GM21723 (cell line): ENCODE measurements at regions not wholly inside any gene's neighbourhood (a gene's known extent, or its start where the extent isn't known, plus 50 kb on each side); places are given as distances from the start of the nearest gene placed in this dataset.
"Not testable (repeated sequence)": the region's sequence is repeated elsewhere in the genome, so short reads cannot be mapped to it uniquely, and the experiment has no call there.

Experiments used
- ATAC-seq: cut with Tn5 transposase; IDR thresholded peaks from one replicate; pipeline ENCODE4 v1.9.1; 2021; ENCODE audit warnings: mild to moderate bottlenecking, moderate library complexity; ENCODE audit not compliant: unreplicated experiment

DNA sequence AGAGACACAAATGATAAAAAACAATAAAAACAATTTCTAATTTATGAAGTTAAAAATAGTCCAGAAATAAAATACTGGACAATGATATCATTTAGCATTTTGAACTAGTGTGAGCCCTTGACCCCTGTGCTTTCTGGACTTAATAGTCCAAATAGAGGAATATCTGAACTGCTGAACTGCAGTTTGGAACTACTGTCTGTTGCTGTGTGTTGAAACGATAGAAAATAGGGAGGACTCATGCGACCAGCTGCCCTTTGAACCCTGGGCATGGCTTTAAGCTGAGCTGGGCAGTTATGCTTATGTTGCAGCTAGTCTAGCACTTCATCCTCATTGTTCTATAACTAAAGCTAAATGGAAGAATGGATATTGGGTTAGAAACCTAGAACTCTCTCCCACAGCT, 99.5 kb downstream of the FMR1NB start:
- no peak for ATAC-seq

DNA sequence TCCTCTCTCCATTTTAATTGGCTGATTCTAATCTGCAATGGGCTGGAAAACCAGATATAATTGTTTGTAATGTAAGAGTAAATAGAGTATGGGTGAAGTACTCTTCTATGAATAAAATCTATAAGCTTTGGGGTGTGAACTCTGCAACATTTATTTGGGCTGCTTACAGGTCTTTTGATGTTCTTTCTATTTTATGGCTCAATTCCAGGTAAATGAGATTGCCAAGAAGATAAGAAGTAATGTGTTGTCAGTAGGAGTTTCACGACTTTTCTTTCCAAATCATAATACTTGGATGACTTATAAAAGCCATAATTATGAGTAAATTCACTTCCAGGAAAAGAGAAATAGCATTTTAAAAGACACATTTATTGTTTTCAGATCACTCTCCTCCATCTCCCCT, 103.5 kb downstream of the FMR1NB start:
- no peak for ATAC-seq

DNA sequence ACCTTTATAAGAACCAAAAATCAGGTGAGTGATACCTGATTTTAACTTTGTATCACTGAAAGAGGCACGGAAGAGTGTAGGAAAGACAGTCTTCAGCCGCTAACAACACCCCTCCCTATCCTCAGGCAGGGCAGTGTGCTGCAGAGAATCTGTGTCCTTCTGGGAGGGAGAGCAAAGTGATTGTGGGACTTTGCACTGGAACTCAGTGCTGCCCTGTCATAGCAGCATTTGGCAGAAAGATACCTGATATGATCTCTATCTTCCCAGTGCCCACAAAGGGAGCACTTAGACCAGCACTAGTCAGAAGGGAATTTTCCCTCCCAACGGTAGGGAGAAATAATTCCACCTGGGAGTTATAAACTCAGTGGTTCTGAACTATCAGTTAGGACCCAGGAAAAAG, 139.0 kb downstream of the FMR1NB start:
- ATAC-seq = no peak

DNA sequence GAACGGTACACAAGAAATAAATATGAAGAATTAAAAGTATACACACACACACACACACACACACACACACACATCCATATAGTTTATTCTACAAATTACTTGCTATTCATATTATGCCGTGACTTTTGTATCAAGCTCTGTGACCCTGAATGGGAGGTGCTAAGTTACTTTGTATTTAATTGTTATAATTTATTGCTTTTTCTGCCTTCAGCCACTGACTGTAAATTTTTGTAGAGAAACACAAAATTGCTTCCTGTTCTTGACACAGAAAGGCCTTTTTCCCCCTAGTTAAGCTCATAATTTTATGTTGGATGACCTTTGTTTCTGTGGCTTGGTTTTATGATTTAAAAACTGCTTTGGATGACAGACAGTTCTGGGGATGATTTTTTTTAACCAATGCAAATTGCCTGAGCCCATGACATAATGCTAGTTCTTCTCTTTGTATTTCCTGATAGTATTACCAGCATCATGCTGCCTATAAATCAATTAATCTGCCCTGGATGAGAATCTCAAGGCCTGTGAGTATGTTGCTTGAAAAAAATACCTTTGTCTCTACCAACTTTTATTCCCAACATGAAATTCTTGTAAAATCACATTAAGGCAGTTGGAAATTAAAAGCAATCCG, 140.0 kb downstream of the FMR1NB start:
- ATAC-seq = no peak

DNA sequence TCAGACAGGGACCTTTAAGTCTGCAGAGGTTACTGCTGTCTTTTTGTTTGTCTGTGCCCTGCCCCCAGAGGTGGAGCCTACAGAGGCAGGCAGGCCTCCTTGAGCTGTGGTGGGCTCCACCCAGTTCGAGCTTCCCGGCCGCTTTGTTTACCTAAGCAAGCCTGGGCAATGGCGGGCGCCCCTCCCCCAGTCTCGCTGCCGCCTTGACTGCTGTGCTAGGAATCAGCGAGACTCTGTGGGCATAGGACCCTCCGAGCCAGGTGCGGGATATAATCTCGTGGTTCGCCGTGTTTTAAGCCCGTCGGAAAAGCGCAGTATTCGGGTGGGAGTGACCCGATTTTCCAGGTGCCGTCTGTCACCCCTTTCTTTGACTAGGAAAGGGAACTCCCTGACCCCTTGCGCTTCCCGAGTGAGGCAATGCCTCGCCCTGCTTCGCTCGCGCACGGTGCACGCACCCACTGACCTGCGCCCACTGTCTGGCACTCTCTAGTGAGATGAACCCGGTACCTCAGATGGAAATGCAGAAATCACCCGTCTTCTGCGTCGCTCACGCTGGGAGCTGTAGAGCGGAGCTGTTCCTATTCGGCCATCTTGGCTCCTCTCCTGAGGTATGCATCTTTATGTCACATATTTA, 147.9 kb downstream of the FMR1NB start:
- ATAC-seq = not testable (repeated sequence)

DNA sequence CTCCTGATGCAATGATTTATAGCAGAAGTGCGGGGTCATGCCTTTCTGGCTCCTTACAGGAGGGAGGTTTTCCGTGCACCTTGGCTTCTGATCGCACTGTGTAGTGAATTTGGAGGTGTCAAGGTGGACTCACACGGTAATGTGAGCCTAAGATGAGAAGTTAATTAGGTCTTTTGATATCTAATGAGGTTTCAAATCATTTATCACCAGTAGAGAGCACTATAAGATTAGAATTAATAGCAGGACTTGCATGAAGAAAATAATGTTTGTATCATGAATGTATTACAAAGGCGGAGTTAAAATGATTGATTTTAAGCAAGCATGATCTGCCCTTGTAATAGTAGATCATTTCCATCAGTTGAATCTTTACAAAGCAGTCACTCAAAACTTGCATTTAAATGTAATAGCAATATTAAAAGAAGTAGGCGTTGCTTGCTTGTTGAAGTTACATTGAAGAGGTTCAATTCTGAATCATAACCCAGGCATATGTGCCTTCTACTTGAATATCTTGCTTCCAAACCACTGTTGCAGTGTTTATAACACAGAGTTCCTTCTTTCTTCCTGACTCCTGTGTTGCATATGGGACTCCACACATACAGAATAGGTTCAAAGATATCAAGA, 152.1 kb downstream of the FMR1NB start:
- no peak for ATAC-seq

DNA sequence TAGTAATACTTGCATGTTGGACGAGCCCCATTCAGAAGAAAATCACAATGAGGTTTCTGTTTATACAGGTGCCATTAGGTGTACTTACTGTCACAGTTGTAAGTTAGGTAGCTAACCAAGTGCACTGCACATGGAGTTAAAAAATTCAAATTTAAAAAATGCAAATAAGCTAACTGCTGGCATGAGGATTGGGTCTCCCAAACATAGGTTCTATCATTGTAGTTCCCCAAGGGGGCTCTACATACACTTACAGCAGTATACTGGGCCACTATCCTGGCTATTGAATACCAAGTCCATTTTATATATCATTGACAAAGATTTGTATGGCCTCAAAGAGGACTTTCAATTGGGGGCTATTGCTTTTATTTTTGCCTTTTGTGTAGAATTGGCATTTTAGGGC, 153.4 kb downstream of the FMR1NB start:
- ATAC-seq = no peak

DNA sequence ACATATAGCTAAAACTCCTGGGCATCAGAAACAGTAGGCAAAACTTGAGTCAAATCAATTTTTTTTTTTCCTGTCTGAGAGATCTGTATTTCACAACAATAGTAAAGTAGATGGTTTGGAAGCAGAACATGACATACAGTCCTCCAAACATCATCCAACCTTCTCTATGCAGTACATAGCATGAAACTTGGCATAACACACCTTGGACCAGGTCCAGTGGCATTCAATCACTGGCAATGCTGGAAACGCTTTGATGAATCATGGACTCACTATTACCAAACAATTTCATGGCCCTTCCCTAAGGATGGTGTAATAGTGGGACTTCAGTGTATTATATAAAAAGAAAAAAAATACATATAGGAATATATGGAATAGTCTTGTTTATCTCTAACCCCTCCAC, 154.6 kb downstream of the FMR1NB start:
- ATAC-seq = no peak

DNA sequence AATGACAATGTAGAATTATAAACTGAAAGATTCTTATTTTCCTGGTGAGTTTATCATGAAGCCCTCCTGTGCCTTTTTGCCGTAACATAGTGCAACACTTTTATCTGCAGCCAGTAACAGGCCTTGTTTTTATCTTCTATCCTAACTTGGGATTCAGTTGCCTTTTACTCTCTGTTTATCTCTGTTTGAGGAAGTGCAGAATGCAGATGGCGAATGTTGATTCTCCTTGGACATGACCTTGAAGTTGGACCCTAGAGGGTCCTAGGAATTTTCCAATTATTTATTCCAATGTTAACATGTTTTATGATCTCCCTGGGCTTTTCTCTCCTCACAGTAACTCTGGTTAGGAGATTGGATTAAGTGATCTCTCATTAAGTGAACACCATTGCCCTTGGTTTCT, 165.0 kb downstream of the FMR1NB start:
- ATAC-seq = no peak

DNA sequence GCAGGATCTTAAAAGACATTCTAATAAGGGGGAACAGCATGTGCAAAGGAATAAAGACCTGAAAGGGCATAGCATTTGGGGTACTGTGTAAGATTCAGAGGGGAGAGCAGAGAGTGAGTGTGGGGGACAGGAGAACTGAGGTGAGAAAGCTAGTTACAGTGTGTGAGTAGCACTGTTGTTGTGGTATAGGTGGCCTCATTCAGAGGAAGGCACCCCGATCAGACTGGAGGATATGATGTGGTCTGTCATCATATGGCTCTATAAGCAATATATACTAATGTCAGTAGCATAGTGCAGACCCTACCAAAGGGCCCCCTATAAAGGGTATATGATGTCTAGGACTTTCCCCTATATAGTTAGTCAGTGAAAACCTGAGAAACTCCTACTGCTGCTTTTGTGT, 175.8 kb downstream of the FMR1NB start:
- no peak for ATAC-seq

DNA sequence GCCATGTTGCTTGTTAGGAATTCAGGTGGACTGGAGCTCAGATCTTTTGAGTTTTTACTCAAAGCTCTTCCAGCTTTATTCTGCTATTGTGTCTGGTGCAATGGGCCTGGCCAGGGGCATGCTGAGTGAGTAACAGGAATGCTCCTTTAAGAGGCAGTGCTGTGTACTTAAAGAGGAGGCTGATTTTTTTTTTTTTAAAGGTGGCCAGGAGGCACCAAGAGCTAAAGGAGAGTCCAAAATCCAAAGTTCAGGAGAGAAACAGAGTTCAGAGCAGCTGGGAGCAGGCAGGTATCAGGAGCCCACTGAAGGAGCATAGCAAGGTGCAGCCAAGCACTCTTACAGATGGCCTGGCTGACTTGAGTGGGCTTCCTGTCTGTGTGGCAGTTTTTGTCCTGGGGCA, 178.7 kb downstream of the FMR1NB start:
- no peak for ATAC-seq

DNA sequence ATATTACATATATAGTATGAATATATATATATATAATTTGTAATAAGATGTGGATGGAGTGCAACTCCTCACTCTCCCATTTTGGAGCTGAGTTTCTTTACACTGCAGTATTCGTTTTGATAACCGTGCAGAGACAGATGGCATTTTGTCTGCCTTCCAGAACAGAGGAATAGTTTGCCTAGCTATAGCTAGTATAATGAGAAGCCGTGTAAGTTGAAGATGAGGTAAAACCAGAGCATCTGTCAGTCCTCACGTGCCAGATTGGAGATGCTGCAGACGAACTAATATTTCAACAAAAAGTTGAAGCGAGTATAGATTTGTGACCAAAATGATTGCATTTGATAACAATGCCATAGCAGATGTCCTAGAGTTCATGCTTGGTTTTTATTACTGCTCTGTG, 180.6 kb downstream of the FMR1NB start:
- no peak for ATAC-seq

DNA sequence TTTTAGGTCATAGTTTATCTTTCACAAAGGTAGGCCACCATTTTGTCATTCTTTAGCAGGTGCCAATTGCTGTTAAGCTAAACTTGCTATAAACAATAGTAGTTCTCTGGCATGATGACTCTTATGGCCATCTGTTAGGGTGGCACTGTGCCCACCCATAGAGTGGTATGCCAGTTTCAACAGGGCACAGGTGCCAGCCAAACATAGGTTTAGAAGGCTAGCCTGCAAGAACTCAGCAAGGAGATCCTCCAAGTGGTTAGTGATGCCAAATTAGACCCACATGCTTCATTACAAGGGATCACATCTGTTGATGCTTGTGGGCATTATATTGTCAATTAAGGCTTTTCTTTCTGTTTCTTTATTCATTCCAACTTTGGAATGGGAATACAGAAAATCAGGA, 204.5 kb downstream of the FMR1NB start:
- no peak for ATAC-seq

DNA sequence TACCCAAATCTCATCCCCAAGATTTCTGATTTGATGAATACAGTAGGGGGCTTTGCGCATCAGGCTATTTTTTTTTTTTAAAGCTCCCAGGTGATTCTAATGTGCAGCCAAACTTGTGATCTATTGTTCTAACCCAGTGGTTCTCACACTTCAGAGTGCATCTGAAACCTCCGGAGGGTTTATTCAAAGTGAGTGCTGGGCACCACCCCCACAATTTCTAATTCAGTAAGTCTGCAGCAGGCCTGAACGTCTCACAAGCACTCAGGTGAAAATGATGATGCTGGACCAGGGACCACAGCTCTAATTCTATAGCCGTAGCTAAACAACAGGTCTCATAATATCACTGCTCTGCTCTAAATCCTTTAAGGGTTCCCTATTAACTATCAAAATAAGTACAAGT, 211.4 kb downstream of the FMR1NB start:
- no peak for ATAC-seq

DNA sequence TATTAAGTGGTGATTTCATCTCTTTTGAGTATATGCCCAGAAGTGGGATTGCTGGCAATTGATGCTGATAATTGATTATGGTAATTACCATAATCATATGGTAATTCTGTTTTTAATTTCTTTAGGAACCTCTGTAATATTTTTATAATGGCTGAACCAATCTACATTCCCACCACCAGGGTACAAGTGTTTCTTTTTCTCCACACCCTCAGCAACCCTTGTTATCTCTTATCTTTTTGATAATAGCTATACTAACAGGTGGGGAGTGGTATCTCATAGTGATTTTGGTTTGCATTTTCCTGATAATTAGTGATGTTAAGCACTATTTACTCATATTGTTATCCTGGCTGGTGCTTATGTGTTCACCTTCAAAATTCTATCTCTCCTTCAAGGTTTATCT, 212.6 kb downstream of the FMR1NB start:
- ATAC-seq = no peak

DNA sequence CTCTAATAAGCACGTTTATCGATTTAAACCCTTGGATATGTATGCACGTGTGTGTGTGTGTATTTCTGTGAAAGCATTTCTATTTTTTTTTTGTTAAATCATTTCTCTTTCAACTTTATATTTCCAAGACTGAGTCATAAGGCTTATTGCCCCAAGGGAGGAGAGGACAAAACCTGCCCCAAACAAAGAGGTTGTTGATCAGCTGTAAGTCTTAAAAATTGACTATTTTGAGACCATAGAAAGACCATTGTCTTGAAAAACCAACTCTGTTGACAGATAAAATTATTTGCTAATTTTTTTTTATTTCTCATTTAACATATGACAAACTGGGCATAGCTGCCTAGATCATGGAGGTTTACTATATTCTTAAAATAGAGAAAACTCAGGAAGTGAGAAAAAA, 222.4 kb downstream of the FMR1NB start:
- no peak for ATAC-seq

DNA sequence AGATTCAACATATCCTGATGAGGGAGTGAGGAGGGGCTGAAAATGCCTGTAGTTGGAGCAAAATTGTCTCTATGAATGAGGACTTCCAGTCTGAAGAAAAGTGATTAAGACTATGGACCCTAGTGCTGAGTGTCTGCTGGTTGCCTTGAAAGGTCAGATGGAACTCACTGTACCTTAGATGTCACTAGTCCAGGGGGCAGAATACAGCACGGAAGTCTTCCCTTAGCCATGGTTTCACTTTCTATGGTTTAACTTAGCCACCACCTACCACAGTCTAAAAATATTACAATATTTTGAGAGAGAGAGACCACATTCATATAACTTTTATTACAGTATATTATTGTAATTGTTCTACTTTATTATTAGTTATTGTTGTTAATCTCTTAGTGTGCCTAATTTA, 223.1 kb downstream of the FMR1NB start:
- ATAC-seq = no peak

DNA sequence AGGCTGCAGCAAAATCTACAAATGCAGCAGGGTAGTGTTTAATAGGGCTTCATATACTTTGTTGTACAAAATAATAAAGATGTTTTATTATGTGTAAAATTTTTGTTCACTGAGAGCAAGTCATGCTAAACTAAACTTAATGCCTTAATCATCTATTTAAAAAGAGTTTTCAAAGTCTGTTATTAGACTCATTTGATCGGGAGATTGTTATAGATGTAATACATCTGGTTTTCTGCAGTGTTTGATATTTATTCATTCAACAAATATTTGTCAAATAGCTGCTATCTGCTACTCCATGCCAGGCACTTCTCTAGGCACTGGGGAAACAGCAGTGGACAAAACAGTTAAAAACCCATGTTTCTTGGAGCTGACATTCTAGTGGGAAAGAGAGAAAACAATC, 233.6 kb downstream of the FMR1NB start:
- ATAC-seq = no peak

DNA sequence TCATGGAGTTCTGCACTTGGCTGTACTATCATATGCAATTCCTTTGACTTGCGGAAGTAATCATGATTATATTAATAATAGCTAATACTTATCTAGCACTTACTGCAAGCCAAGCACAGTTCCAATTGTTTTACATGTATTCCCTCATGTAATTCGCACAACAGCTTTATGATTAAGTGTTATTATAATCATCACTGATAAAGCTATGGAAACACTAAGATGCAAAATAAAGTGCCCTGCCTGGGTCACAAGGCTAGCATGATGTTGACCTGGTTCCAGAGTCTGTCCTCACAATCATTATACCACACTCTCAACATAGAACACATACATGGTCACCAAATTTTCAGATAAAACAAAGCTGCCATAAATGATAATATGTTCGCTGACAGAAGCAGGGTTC, 234.6 kb downstream of the FMR1NB start:
- no peak for ATAC-seq

DNA sequence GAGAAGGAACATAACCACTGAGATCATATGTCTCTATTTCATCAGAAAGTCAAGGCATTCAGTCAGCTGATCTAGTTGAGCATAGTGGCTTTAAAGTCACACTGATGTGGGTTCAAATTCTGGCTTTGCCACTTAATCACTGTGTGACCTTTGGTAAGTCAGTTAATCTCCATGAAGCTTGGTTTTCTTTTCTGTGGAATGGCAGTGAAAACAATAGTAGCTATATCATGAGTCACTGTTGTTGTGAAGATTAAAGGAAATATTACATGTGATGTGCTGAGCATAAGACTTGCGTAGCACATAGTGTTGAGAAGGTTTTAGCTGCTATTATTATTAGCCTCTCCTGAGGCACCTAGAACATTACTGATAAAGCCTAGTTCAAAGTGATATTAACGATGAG, 242.2 kb downstream of the FMR1NB start:
- ATAC-seq = no peak

DNA sequence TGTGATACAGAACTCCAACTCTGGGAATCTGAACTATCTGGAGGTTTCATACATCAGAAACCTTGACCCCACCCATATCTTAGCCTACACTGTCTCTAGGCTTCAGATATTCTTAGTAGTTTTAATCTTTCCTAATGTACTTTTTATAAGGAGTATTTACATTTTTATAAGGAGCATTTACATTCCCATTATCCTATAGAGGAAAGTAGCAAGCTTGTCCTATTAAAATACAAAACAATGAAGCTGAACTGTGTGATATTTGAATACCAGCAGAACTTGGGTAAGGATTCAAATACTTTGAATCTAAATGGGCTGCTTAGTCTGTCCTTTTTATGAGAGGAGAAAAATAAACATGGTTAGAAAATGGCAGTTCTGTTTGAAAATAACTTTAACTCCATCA, 247.4 kb downstream of the FMR1NB start:
- no peak for ATAC-seq

DNA sequence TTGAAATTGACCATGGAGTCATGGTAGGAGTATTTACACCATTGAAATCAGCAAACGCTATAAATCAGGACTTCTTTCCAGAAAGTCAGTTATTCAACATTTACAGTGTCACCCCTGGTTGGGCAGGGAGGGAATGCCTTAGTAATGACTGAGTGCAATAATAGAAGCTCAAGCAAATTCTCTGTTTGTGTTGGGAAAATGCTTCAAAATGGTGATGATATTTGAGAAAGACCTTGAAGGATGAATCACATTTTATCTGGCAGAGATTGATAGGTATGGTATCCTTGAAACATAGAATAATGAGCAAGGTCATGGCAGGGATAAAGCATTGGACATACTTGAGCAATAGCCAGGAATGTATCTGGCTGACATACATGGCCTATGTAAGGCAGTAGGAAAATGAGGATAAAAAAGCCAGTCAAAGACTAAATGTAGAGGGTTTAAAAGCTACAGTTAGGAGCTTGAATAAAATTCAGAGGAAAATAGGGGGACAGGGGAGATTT, 248.7 kb downstream of the FMR1NB start:
- no peak for ATAC-seq

DNA sequence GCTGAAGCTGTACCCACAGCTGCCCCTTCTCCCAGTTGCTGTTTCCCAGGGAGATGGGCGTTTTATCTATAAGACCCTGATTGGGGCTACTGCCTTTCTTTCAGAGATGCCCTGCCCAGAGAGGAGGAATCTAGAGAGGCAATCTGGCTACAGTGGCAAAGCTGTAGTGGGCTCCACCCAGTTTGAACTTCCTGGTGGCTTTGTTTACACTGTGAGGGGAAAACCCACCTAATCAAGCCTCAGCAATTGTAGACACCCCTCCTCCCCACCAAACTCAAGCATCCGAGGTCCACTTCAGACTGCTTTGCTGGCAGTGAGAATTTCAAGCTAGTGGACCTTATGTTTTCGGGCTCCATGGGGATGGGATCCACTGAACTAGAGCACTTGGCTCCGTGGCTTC, 240.4 kb upstream of the AFF2 start:
- ATAC-seq = no peak
